HCT116 (cell line): ENCODE measurements at regions not wholly inside any gene's neighbourhood (a gene's known extent, or its start where the extent isn't known, plus 50 kb on each side); places are given as distances from the start of the nearest gene placed in this dataset.
"Not testable (repeated sequence)": the region's sequence is repeated elsewhere in the genome, so short reads cannot be mapped to it uniquely, and the experiment has no call there.

ENCODE experiments used
- ATAC-seq: fragments of 200-7000 bp; cut with Tn5 transposase; 2 replicates; pipeline ENCODE4 v1.9.1; 2020; ENCODE audit warnings: mild to moderate bottlenecking, moderate library complexity
- BruUV-seq: library from RNA; stranded (reverse); fragments of 400-500 nt; replicated peaks from 2 replicates; lab custom pipeline; 2021; lab: Mats Ljungman, UMichigan
- CTCF ChIA-PET: fragments of 300-600 bp; sonication (Branson Sonifier 250); formaldehyde crosslinking; loops from one replicate; lab custom pipeline; 2021; ENCODE audit warnings: antibody characterized with exemption; lab: Charles Lee
- POLR2A ChIA-PET: fragments of 300-600, 350-600 bp; sonication (Branson Sonifier 250); formaldehyde crosslinking; loops from one replicate; lab custom pipeline; 2021; ENCODE audit warnings: antibody characterized with exemption; lab: Charles Lee
- RAD21 ChIA-PET, 2 experiments: fragments of 300-600 bp; sonication (Branson Sonifier 250); formaldehyde crosslinking; loops; one replicate each; lab custom pipeline; 2023; ENCODE audit warnings: low total read pairs in 2 of 2; ENCODE audit not compliant: uncharacterized antibody in 2 of 2, unreplicated experiment in 2 of 2, low non-redundant PET in 1 of 2; lab: Charles Lee
- DNase-seq: peaks from one replicate; pipeline ENCODE4 v3.0.0-alpha.2; 2010; ENCODE audit warnings: low read depth, low spot score
- H2AFZ ChIP-seq: fragments of 200-600 bp; shearing (Covaris generic), sonication (generic); 2 replicates; pipeline ENCODE4 v1.6.1; 2017; ENCODE audit warnings: low read depth, mixed run types, mixed read lengths, antibody characterized with exemption, low read length; ENCODE audit not compliant: poor library complexity, severe bottlenecking
- H3K27ac ChIP-seq: 2 replicates; pipeline ENCODE4 v1.5.1; 2012; ENCODE audit warnings: low read depth, low read length
- H3K27me3 ChIP-seq: fragments of 200-600 bp; sonication (generic); 2 replicates; pipeline ENCODE4 v1.6.1; 2016; ENCODE audit warnings: mixed run types, low read length, mixed read lengths; ENCODE audit not compliant: insufficient read depth
- H3K36me3 ChIP-seq, 2 experiments: fragments of 200-500 bp in 1 of 2; fragments of 200-600 bp in 1 of 2; sonication (Bioruptor generic) in 1 of 2; sonication (generic) in 1 of 2; 2 replicates each; pipeline versions ENCODE4 v1.5.1 to v1.6.1; 2014 to 2016; ENCODE audit warnings: low read length in 2 of 2, inconsistent platforms in 1 of 2, mixed read lengths in 1 of 2, mixed run types in 1 of 2; ENCODE audit not compliant: insufficient read depth in 2 of 2, control insufficient read depth in 1 of 2
- H3K4me1 ChIP-seq, 2 experiments: fragments of 200-600 bp in 1 of 2; sonication (generic) in 1 of 2; 2 replicates each; pipeline versions ENCODE4 v1.5.1 to v1.6.1; 2012 to 2017; ENCODE audit warnings: low read length in 2 of 2, inconsistent platforms in 1 of 2, mild to moderate bottlenecking in 1 of 2, mixed read lengths in 1 of 2, mixed run types in 1 of 2, moderate library complexity in 1 of 2; ENCODE audit not compliant: insufficient read depth in 2 of 2, control insufficient read depth in 1 of 2
- H3K4me2 ChIP-seq: fragments of 200-600 bp; sonication (generic); 2 replicates; pipeline ENCODE4 v1.6.1; 2017; ENCODE audit warnings: mixed run types, low read length, mixed read lengths
- H3K4me3 ChIP-seq, 2 experiments: fragments of 200-600 bp in 1 of 2; sonication (generic) in 1 of 2; replicated peaks in 1 of 2; 2 replicates each; pipeline ENCODE4 v1.5.1; 2011 to 2016; ENCODE audit warnings: low read length in 2 of 2, control low read depth in 1 of 2, low read depth in 1 of 2, mild to moderate bottlenecking in 1 of 2, mixed read lengths in 1 of 2, mixed run types in 1 of 2
- H3K79me2 ChIP-seq: fragments of 200-600 bp; sonication (generic); 2 replicates; pipeline ENCODE4 v1.6.1; 2017; ENCODE audit warnings: mild to moderate bottlenecking, mixed run types, low read length, moderate library complexity, mixed read lengths; ENCODE audit not compliant: insufficient read depth
- H3K9ac ChIP-seq: fragments of 200-600 bp; sonication (generic); 2 replicates; pipeline ENCODE4 v1.6.1; 2016; ENCODE audit warnings: low read length, mixed read lengths
- H3K9me2 ChIP-seq: fragments of 200-600 bp; sonication (generic), shearing (Covaris generic); 2 replicates; pipeline ENCODE4 v1.6.1; 2017; ENCODE audit warnings: mixed run types, mild to moderate bottlenecking, moderate library complexity; ENCODE audit not compliant: insufficient read depth
- H3K9me3 ChIP-seq, 2 experiments: fragments of 200-500 bp in 1 of 2; fragments of 200-600 bp in 1 of 2; sonication (Bioruptor generic) in 1 of 2; sonication (generic) in 1 of 2; 2 replicates each; pipeline ENCODE4 v1.6.1; 2014 to 2017; ENCODE audit warnings: low read length in 2 of 2, mixed read lengths in 2 of 2, inconsistent platforms in 1 of 2, low read depth in 1 of 2, mild to moderate bottlenecking in 1 of 2, mixed run types in 1 of 2, moderate library complexity in 1 of 2; ENCODE audit not compliant: control insufficient read depth in 1 of 2, insufficient read depth in 1 of 2
- H4K20me1 ChIP-seq: fragments of 200-600 bp; sonication (generic), shearing (Covaris generic); 2 replicates; pipeline ENCODE4 v1.6.1; 2017; ENCODE audit warnings: mixed run types, mild to moderate bottlenecking, moderate library complexity; ENCODE audit not compliant: insufficient read depth
- EGR1 ChIP-seq: IDR thresholded peaks from 2 replicates; pipeline ENCODE4 v1.6.1; 2012; ENCODE audit warnings: low read depth
- ELF1 ChIP-seq: IDR thresholded peaks from 2 replicates; pipeline ENCODE4 v1.6.1; 2012; ENCODE audit warnings: low read depth, borderline replicate concordance
- EZH2 ChIP-seq: fragments of 200-600 bp; sonication (generic); IDR thresholded peaks from 2 replicates; pipeline ENCODE4 v1.6.1; 2017; ENCODE audit warnings: antibody characterized with exemption, mixed run types
- EZH2phosphoT487 ChIP-seq: fragments of 200-600 bp; IDR thresholded peaks from 2 replicates; pipeline ENCODE4 v1.6.1; 2018; ENCODE audit warnings: antibody characterized with exemption, borderline replicate concordance
- JUND ChIP-seq: IDR thresholded peaks from 2 replicates; pipeline ENCODE4 v1.6.1; 2012
- RAD21 ChIP-seq: IDR thresholded peaks from 2 replicates; pipeline ENCODE4 v1.6.1; 2012; ENCODE audit warnings: low read depth, mild to moderate bottlenecking
- SIN3A ChIP-seq: IDR thresholded peaks from 2 replicates; pipeline ENCODE4 v1.6.1; 2012; ENCODE audit warnings: low read depth
- SP1 ChIP-seq: IDR thresholded peaks from 2 replicates; pipeline ENCODE4 v1.6.1; 2012; ENCODE audit warnings: low read depth
- TCF7L2 ChIP-seq: IDR thresholded peaks from 2 replicates; pipeline ENCODE4 v1.7.0; 2011; ENCODE audit warnings: borderline replicate concordance, inconsistent platforms; ENCODE audit not compliant: insufficient read depth, insufficient read length; ENCODE audit errors: extremely low read depth
- YY1 ChIP-seq: IDR thresholded peaks from 2 replicates; pipeline ENCODE4 v1.6.1; 2011; ENCODE audit warnings: low read length, low read depth, moderate library complexity, mild to moderate bottlenecking; ENCODE audit not compliant: insufficient replicate concordance; ENCODE audit errors: extremely low read depth
- ZNF274 ChIP-seq: fragments of 200-500 bp; sonication (Bioruptor generic); IDR thresholded peaks from 2 replicates; pipeline ENCODE4 v1.6.1; 2014; ENCODE audit warnings: mild to moderate bottlenecking, low read depth, low read length, inconsistent platforms
- intact Hi-C: fragments of 100-400 bp; cut with micrococcal nuclease; formaldehyde crosslinking; loops from 2 replicates; pipeline ENCODE4 v1.10.0; 2022
- TF ChIP-seq, protein P1 (sequence below), 3 experiments: fragments of 200-600 bp in 1 of 3; sonication (generic) in 1 of 3; IDR thresholded peaks in 2 of 3; conservative IDR thresholded peaks in 1 of 3; 2 replicates each; pipeline ENCODE4 v1.5.1; 2012 to 2017; ENCODE audit warnings: low read depth in 2 of 3, low read length in 2 of 3, antibody characterized with exemption in 1 of 3, borderline replicate concordance in 1 of 3, control low read depth in 1 of 3, mild to moderate bottlenecking in 1 of 3, mixed read lengths in 1 of 3, mixed run types in 1 of 3, moderate library complexity in 1 of 3; ENCODE audit not compliant: insufficient read depth in 1 of 3
- TF ChIP-seq, protein P2 (sequence below): IDR thresholded peaks from 2 replicates; pipeline ENCODE4 v1.6.1; 2012

DNA sequence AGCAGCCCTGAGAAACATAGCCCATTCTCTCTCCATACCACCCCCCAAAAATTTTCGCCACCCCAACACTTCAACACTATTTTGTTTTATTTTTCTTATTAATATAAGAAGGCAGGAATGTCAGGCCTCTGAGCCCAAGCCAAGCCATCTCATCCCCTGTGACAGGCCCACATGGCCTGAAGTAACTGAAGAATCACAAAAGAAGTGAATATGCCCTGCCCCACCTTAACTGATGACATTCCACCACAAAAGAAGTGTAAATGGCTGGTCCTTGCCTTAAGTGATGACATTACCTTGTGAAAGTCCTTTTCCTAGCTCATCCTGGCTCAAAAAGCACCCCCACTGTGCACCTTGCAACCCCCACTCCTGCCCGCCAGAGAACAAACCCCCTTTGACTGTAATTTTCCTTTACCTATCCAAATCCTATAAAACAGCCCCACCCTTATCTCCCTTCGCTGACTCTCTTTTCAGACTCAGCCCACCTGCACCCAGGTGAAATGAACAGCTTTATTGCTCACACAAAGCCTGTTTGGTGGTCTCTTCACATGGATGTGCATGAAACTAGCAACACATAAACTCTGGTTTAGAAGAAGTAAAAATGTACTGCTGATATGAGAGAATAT is 688.1 kb upstream of the MGAT4C start:
- ATAC-seq, POLR2A ChIA-PET, CTCF ChIA-PET, H3K36me3 ChIP-seq, H2AFZ ChIP-seq, RAD21 ChIA-PET, H3K9ac ChIP-seq, intact Hi-C loops, H3K9me2 ChIP-seq, H3K4me2 ChIP-seq, H3K27me3 ChIP-seq, BruUV-seq, H3K4me1 ChIP-seq, H3K9me3 ChIP-seq, H3K79me2 ChIP-seq, H3K27ac ChIP-seq, H3K4me3 ChIP-seq, H4K20me1 ChIP-seq, DNase-seq: not testable (repeated sequence)

DNA sequence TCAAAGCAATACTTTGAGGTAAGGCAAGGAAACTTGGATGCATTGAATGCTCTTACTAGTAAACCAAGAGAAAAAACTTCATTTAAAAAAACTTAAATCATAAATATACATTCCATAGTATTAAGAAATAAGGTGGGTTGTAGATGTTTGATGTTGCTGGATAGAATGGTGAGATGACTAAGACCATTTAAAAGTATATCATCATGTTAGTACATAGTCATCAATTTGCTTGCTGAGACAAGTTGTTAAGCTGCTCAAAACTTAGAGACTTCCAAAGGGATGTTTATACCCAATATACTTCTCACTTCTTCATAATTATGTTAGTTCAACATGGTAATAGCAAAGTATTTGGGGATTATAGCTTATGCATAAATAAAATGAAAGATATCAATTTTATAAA is 675.5 kb upstream of the MGAT4C start:
- no peaks in the 10 kb centered on the region for H3K4me1 ChIP-seq
- H3K9me3 ChIP-seq = no peaks in the 10 kb centered on the region
- intact Hi-C loops = no loop called here
- DNase-seq (no peak), ATAC-seq (no peak)
- no peak overlapping the region for H3K9ac ChIP-seq
- no peaks in the 10 kb centered on the region for H3K9me2 ChIP-seq
- H4K20me1 ChIP-seq = no peaks in the 10 kb centered on the region
- no peaks in the 10 kb centered on the region for H3K79me2 ChIP-seq
- H3K27me3 ChIP-seq = no peaks in the 10 kb centered on the region
- H3K27ac ChIP-seq = no peak overlapping the region
- no TSS peak for BruUV-seq
- POLR2A ChIA-PET = no interaction called here
- no peak overlapping the region for H2AFZ ChIP-seq
- RAD21 ChIA-PET = no interaction called here
- no peak overlapping the region for H3K4me2 ChIP-seq
- no peak overlapping the region for H3K4me3 ChIP-seq
- TF ChIP-seq EGR1 (no peak), RAD21 (no peak), ELF1 (no peak), JUND (no peak), SP1 (no peak), EZH2phosphoT487 (no peak), TCF7L2 (no peak), ZNF274 (no peak), YY1 (no peak), SIN3A (no peak), EZH2 (no peak)
- TF ChIP-seq, protein P1, sequence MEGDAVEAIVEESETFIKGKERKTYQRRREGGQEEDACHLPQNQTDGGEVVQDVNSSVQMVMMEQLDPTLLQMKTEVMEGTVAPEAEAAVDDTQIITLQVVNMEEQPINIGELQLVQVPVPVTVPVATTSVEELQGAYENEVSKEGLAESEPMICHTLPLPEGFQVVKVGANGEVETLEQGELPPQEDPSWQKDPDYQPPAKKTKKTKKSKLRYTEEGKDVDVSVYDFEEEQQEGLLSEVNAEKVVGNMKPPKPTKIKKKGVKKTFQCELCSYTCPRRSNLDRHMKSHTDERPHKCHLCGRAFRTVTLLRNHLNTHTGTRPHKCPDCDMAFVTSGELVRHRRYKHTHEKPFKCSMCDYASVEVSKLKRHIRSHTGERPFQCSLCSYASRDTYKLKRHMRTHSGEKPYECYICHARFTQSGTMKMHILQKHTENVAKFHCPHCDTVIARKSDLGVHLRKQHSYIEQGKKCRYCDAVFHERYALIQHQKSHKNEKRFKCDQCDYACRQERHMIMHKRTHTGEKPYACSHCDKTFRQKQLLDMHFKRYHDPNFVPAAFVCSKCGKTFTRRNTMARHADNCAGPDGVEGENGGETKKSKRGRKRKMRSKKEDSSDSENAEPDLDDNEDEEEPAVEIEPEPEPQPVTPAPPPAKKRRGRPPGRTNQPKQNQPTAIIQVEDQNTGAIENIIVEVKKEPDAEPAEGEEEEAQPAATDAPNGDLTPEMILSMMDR (IDR thresholded peaks at IDR 0.05 in 2 of 3, conservative IDR thresholded peaks at IDR 0.05 in 1 of 3; ENCODE audit: borderline replicate concordance in 1 of 3, insufficient read depth in 1 of 3, low read depth in 2 of 3, low read length in 2 of 3) = no peak
- TF ChIP-seq, protein P2, sequence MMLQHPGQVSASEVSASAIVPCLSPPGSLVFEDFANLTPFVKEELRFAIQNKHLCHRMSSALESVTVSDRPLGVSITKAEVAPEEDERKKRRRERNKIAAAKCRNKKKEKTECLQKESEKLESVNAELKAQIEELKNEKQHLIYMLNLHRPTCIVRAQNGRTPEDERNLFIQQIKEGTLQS = no peak
- TF ChIP-seq, all 23 proteins: peak for 0
- H3K36me3 ChIP-seq = no peaks in the 10 kb centered on the region
- CTCF ChIA-PET = no interaction called here
